ENCODE measurements at regions not wholly inside any gene's neighbourhood (a gene's known extent, or its start where the extent isn't known, plus 50 kb on each side); places are given as distances from the start of the nearest gene placed in this dataset.
A peak's percentile ranks its signal among the peaks of the same experiment; 100 is the strongest.

DNA sequence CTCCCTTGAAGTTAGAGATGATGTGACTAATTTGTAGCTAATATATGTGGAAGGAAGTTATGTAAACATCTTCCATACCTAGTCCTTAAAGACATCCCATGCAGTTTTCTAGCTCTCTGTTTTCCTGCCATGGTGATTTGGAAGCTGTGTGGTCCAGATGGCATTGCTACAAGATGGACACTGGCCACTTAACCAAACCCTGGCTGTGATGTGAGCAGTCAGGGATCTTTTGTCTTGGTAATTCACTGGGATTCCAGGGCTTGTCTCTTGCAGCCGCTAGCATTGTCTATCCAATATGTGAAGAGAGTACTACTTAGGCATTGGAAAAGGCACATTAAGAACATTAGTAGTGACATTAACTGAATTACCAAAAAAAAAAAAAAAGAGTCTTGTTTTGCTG lies 139.9 kb upstream of the DOCK10 start:
- Histone ChIP-seq H3K4me3 (no peak overlapping the region), H3K27me3 (peaks cover 52% of the 10 kb centered on the region), H3F3A (ENCODE audit: low read depth) (no peaks in the 10 kb centered on the region), H3K27ac (no peak overlapping the region), H3K36me3 (no peaks in the 10 kb centered on the region), H3K9me3 (ENCODE audit: low read depth) (no peaks in the 10 kb centered on the region), H3K9ac (no peak overlapping the region), H4K20me1 (ENCODE audit: low read depth) (peaks cover 3% of the 10 kb centered on the region), H3K4me1 (no peaks in the 10 kb centered on the region), H3K79me2 (ENCODE audit: low read depth) (no peaks in the 10 kb centered on the region), H2AFZ (replicated peaks) (no peak overlapping the region), H3K4me2 (no peak overlapping the region)
- peak; percentile 85 for DNase-seq (ENCODE audit: low spot score)
- Mint-ChIP-seq H3K9me3 (no peaks in the 10 kb centered on the region), H3K27me3 (ENCODE audit: insufficient read depth, low read depth) (no peaks in the 10 kb centered on the region), H3K36me3 (no peaks in the 10 kb centered on the region), H3K4me1 (no peaks in the 10 kb centered on the region), H3K4me3 (no peak overlapping the region), H3K27ac (no peak overlapping the region)
- peak; percentile 96 for TF ChIP-seq EZH2phosphoT487 (IDR thresholded peaks at IDR 0.05)
- TF ChIP-seq, protein P1, sequence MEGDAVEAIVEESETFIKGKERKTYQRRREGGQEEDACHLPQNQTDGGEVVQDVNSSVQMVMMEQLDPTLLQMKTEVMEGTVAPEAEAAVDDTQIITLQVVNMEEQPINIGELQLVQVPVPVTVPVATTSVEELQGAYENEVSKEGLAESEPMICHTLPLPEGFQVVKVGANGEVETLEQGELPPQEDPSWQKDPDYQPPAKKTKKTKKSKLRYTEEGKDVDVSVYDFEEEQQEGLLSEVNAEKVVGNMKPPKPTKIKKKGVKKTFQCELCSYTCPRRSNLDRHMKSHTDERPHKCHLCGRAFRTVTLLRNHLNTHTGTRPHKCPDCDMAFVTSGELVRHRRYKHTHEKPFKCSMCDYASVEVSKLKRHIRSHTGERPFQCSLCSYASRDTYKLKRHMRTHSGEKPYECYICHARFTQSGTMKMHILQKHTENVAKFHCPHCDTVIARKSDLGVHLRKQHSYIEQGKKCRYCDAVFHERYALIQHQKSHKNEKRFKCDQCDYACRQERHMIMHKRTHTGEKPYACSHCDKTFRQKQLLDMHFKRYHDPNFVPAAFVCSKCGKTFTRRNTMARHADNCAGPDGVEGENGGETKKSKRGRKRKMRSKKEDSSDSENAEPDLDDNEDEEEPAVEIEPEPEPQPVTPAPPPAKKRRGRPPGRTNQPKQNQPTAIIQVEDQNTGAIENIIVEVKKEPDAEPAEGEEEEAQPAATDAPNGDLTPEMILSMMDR (IDR thresholded peaks at IDR 0.05), result no peak

GRCh38 chr2:225177098-225177497 lies 134.8 kb upstream of the DOCK10 start:
- no peaks in the 10 kb centered on the region for H3K36me3 Mint-ChIP-seq
- no peak overlapping the region for H2AFZ ChIP-seq (replicated peaks)
- no peak overlapping the region for H3K4me3 Mint-ChIP-seq
- no peak for DNase-seq (ENCODE audit: low spot score)
- no peak overlapping the region for H3K9ac ChIP-seq
- peaks cover 3% of the 10 kb centered on the region for H4K20me1 ChIP-seq (ENCODE audit: low read depth)
- TF ChIP-seq, protein P1 (IDR thresholded peaks at IDR 0.05), result no peak
- TF ChIP-seq EZH2phosphoT487 (IDR thresholded peaks at IDR 0.05), result no peak
- no peak for TF ChIP-seq EZH2 (IDR thresholded peaks at IDR 0.05)
- H3K4me2 ChIP-seq, result no peak overlapping the region
- H3K9me3 ChIP-seq (ENCODE audit: low read depth), result no peaks in the 10 kb centered on the region
- H3K9me3 Mint-ChIP-seq, result no peaks in the 10 kb centered on the region
- H3K36me3 ChIP-seq, result no peaks in the 10 kb centered on the region
- H3K4me1 ChIP-seq, result no peaks in the 10 kb centered on the region
- H3K27ac Mint-ChIP-seq, result no peak overlapping the region
- no peak overlapping the region for H3K27ac ChIP-seq
- no peaks in the 10 kb centered on the region for H3K79me2 ChIP-seq (ENCODE audit: low read depth)
- peaks cover 3% of the 10 kb centered on the region for H3K4me1 Mint-ChIP-seq
- H3K27me3 Mint-ChIP-seq (ENCODE audit: insufficient read depth, low read depth), result no peaks in the 10 kb centered on the region
- no peaks in the 10 kb centered on the region for H3F3A ChIP-seq (ENCODE audit: low read depth)
- H3K27me3 ChIP-seq, result peaks cover 21% of the 10 kb centered on the region
- no peak overlapping the region for H3K4me3 ChIP-seq

DNA sequence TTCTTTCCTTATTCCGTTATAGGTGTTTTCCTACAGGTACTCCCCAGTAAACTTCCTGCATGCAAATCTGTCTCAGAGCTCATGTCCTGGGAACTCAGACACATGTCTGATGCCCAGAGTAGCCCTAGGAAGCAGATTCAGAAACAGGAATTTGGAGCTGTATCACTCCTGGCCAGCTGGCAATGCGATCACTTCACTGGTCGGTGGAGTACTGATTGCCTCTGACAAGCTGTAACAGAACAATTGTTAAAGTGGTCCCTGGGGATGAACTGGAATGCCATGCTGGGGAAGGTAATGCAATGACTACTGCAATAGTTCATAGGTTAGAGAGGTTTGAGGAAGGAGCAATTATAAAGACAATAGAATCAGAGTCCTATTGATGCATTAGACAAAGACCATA lies 131.6 kb upstream of the DOCK10 start:
- Mint-ChIP-seq H3K4me3 (no peak overlapping the region), H3K9me3 (no peaks in the 10 kb centered on the region), H3K27ac (no peak overlapping the region), H3K36me3 (no peaks in the 10 kb centered on the region), H3K27me3 (ENCODE audit: insufficient read depth, low read depth) (no peaks in the 10 kb centered on the region), H3K4me1 (peaks cover 3% of the 10 kb centered on the region)
- no peaks in the 10 kb centered on the region for H3K27me3 ChIP-seq
- no peak overlapping the region for H3K27ac ChIP-seq
- TF ChIP-seq EZH2phosphoT487 (IDR thresholded peaks at IDR 0.05), result no peak
- TF ChIP-seq, protein P1 (IDR thresholded peaks at IDR 0.05), result no peak
- TF ChIP-seq EZH2 (IDR thresholded peaks at IDR 0.05), result no peak
- no peaks in the 10 kb centered on the region for H3F3A ChIP-seq (ENCODE audit: low read depth)
- H3K36me3 ChIP-seq, result no peaks in the 10 kb centered on the region
- H3K9ac ChIP-seq, result no peak overlapping the region
- H3K79me2 ChIP-seq (ENCODE audit: low read depth), result no peaks in the 10 kb centered on the region
- no peak overlapping the region for H3K4me3 ChIP-seq
- no peaks in the 10 kb centered on the region for H3K9me3 ChIP-seq (ENCODE audit: low read depth)
- H3K4me1 ChIP-seq, result no peaks in the 10 kb centered on the region
- DNase-seq (ENCODE audit: low spot score), result peak; percentile 49
- no peaks in the 10 kb centered on the region for H4K20me1 ChIP-seq (ENCODE audit: low read depth)
- no peak overlapping the region for H3K4me2 ChIP-seq
- H2AFZ ChIP-seq (replicated peaks), result no peak overlapping the region

GRCh38 chr2:225171350-225171749 lies 129.1 kb upstream of the DOCK10 start:
- Histone ChIP-seq H3K36me3 (no peaks in the 10 kb centered on the region), H3K9ac (no peak overlapping the region), H3K79me2 (ENCODE audit: low read depth) (no peaks in the 10 kb centered on the region), H3K27ac (no peak overlapping the region), H4K20me1 (ENCODE audit: low read depth) (no peaks in the 10 kb centered on the region), H3F3A (ENCODE audit: low read depth) (no peaks in the 10 kb centered on the region), H3K4me3 (no peak overlapping the region), H2AFZ (replicated peaks) (no peak overlapping the region), H3K4me2 (no peak overlapping the region), H3K27me3 (no peaks in the 10 kb centered on the region), H3K4me1 (no peaks in the 10 kb centered on the region), H3K9me3 (ENCODE audit: low read depth) (no peaks in the 10 kb centered on the region)
- H3K36me3 Mint-ChIP-seq, result no peaks in the 10 kb centered on the region
- H3K27me3 Mint-ChIP-seq (ENCODE audit: insufficient read depth, low read depth), result no peaks in the 10 kb centered on the region
- no peak for DNase-seq (ENCODE audit: low spot score)
- TF ChIP-seq EZH2 (IDR thresholded peaks at IDR 0.05), result no peak
- TF ChIP-seq EZH2phosphoT487 (IDR thresholded peaks at IDR 0.05), result no peak
- no peak overlapping the region for H3K27ac Mint-ChIP-seq
- no peak overlapping the region for H3K4me3 Mint-ChIP-seq
- H3K9me3 Mint-ChIP-seq, result no peaks in the 10 kb centered on the region
- peaks cover 3% of the 10 kb centered on the region for H3K4me1 Mint-ChIP-seq
